Suppressor macrophage (primary cell): ENCODE measurements at regions not wholly inside any gene's neighbourhood (a gene's known extent, or its start where the extent isn't known, plus 50 kb on each side); places are given as distances from the start of the nearest gene placed in this dataset.
A peak's percentile ranks its signal among the peaks of the same experiment; 100 is the strongest.
"Not testable (repeated sequence)": the region's sequence is repeated elsewhere in the genome, so short reads cannot be mapped to it uniquely, and the experiment has no call there.

ENCODE experiments used
- DNase-seq, 4 experiments: peaks; one replicate each; pipeline ENCODE4 v3.0.0-alpha.2; 2020 to 2022

DNA sequence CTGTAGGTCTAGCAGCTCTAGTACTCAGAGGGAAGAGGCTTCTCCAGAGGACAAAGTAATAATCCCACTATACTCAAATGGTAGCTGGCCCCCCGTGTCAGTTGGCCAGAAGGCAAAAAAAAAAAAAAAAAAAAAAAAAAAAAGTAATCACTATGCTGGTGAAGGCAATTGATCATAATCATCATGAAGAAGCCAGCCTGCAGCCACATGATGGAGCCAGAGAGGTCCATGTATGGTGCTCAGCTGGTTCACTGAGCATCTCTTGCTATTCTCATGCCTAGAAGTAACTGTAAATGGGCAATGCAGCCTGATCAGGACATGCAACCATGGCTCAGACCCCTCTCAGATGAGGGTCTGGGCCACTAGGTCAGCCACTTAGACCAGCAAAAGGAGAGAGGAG, 378.8 kb downstream of the MED13L start:
- DNase-seq: no peak

- no peak for DNase-seq
Observed at GRCh38 chr12:115897729-115898128, 379.8 kb downstream of the MED13L start.

GRCh38 chr12:115895247-115895646, 382.2 kb downstream of the MED13L start:
- DNase-seq: peak in 3 of 4 experiments; percentile 5 to 26 (median 19)

DNA sequence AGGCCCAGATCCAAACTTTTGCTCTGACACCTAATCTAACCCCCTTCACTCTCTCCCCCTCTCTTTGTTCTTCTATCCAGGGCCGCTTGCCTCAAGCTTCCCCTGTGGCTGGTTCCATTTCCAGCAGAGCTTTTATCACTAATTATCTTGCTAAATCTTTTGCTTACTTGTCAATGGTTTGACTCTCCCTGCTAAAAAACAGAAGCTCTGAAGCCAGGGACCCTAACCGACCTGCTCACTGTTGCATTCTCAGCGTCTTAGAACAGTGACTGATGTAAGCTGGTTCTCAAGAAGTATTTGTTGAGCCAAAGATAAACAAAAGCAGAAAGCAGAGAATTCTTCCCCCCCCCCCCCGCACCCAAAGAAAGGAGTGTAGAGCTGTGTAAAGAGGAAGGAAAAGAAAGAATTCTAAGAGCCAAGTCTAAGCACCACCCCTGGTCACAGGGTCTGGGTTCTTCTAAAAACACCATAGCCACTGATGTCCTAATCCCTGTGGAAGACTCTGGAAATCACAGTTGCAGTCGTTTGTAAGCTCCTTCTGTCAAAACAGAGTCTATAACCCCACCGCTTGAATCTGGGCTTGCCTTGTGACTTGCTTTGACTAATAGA, 385.8 kb downstream of the MED13L start:
- no peak for DNase-seq

DNA sequence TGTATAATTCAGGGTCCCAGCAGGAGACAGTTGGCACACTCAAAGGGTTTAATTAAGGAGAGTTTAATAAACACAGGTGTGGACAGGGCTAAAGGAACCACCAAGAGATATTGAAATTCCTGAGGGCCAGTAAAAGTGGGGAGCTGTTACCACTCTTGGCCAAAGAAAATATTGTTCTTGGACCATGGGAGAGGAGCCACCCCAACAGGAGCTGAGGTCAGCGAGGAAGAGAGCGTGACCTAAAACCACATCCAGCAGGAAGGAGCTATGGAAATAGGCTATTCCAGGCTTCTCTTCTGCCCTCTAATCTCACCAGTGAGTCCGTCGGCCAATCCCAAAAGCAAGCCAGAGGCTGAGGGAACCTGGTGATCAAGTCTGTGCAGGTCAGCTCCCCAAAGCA, 390.8 kb downstream of the MED13L start:
- DNase-seq: no peak

- DNase-seq: no peak
Observed at GRCh38 chr12:115885040-115885690, 392.3 kb downstream of the MED13L start.

- DNase-seq: no peak
Observed at GRCh38 chr12:115882936-115883335, 394.6 kb downstream of the MED13L start.

- DNase-seq: no peak
Observed at GRCh38 chr12:115880238-115880637, 397.3 kb downstream of the MED13L start.

GRCh38 chr12:115879354-115879753, 398.1 kb downstream of the MED13L start:
- no peak for DNase-seq

- DNase-seq: no peak
Observed at GRCh38 chr12:115873451-115874082, 403.9 kb downstream of the MED13L start.

GRCh38 chr12:115872919-115873357, 404.6 kb downstream of the MED13L start:
- DNase-seq: no peak

- no peak for DNase-seq
Observed at GRCh38 chr12:115872212-115872611, 405.3 kb downstream of the MED13L start.

- DNase-seq: peak; percentile 33 to 47 (median 42)
Observed at GRCh38 chr12:115871714-115872113, 405.8 kb downstream of the MED13L start.

GRCh38 chr12:115870510-115870909, 407.0 kb downstream of the MED13L start:
- no peak for DNase-seq

DNA sequence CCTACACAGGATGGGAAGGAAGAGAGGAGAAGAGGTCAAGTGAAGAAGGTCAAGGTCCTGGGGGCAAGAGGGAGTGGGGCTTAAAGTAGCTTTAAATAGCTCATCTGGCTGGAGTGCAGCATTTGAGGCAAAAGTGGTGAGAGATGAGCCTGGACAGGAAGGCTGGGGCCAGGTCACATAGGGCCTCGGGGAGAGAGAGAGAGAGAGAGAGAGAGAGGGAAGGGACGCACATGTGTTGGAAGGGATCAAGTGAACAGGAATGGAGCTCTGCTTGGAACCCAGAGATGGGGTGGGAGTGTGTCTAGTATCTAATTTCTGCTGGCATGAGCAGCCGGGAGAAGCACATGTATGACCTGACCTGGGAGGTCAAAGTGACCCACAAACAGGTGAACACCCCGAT, 407.5 kb downstream of the MED13L start:
- no peak for DNase-seq

DNA sequence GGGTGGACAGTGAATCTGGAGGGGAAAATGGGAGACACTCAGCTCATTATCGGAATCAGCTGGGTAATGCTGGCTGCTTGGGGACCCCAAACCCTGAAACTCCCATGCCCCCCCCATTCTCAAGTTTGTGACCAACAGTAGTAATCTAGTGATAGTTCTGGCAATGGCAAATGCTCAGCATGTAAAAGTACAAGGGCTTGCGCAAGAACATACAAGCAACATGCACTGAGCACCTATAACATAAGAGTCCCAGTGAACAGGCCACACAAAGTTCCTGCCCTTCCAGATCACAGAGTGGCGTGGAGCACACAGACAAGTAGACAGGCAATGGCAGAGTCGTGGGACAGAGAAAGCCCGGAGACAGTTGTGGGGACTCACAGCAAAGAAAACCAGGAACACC, 407.9 kb downstream of the MED13L start:
- no peak for DNase-seq

DNA sequence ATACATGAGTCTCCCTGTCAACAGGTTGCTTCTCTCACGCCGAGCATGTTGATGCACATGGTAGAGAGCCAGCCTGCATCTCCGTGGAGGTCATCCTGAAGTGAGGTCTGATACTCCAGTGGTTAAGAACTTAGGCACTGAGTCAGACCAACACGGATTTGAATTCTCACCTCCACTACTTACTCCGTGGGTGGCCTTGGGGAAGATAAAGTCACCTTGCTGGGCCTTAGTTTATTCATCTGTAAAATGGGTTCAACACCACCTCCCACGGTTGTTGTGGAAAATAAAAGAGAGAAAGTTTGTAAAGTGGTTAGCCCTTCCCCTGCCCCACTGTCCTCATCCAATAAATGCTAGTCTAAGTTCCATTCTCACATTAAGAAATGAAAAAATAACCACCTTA, 408.9 kb downstream of the MED13L start:
- DNase-seq: no peak

GRCh38 chr12:115867854-115868253, 409.6 kb downstream of the MED13L start:
- DNase-seq: no peak

DNA sequence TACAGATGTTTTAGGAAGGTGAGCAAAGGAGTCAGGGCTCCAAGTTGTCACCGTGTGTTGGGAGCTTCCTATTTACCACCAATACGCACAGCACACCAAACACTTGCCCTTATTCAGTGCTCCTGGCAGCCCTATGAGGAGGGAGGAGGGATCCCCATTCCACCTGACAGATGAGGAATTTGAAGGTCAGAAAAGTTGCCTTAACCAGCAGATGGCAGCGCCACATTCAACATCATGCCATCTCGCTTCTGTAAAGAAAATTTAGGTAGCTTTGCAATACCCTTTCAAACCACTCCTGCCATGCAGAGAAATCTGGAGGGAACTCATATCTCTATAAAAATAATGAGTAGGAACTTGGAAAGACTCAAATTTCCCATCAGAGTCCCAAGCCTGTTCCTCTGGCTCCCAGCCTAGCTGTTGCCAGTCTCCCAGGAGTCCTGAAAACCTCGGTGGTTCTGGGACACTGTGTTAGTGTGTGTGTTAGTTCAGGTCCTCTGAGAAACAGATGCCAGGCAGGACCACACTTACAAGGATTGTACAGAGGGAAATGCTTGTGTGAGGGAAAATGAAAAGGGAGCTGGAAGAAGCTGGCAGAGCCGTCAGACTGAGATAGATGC, 410.5 kb downstream of the MED13L start:
- no peak for DNase-seq

- DNase-seq: not testable (repeated sequence)
Observed at GRCh38 chr12:115866281-115866680, 411.2 kb downstream of the MED13L start.

DNA sequence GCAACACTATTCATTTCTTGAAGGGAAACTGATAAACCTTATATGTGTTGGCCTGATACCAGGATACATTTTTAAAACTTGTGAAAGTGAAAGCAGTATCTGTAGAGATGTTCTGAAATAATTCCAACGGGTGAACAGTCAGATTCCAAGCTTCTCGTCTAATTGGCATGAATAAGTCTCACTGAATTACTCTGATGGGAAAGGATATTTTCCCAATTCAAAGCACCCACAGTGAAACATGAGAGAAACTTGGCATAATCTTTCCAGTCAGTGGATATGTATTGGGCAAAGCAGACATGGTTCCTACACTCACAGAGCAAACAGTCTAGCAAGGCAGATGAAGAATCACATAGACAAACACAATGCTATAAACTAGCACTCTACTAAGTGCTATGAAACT, 413.1 kb downstream of the MED13L start:
- no peak for DNase-seq

- DNase-seq: no peak
Observed at GRCh38 chr12:115860619-115861018, 416.9 kb downstream of the MED13L start.

GRCh38 chr12:115859231-115859630, 418.3 kb downstream of the MED13L start:
- peak in 1 of 4 experiments; percentile 1 for DNase-seq

GRCh38 chr12:115857923-115858322, 419.6 kb downstream of the MED13L start:
- DNase-seq: no peak
